ENCODE measurements at regions not wholly inside any gene's neighbourhood (a gene's known extent, or its start where the extent isn't known, plus 50 kb on each side); places are given as distances from the start of the nearest gene placed in this dataset.

DNA sequence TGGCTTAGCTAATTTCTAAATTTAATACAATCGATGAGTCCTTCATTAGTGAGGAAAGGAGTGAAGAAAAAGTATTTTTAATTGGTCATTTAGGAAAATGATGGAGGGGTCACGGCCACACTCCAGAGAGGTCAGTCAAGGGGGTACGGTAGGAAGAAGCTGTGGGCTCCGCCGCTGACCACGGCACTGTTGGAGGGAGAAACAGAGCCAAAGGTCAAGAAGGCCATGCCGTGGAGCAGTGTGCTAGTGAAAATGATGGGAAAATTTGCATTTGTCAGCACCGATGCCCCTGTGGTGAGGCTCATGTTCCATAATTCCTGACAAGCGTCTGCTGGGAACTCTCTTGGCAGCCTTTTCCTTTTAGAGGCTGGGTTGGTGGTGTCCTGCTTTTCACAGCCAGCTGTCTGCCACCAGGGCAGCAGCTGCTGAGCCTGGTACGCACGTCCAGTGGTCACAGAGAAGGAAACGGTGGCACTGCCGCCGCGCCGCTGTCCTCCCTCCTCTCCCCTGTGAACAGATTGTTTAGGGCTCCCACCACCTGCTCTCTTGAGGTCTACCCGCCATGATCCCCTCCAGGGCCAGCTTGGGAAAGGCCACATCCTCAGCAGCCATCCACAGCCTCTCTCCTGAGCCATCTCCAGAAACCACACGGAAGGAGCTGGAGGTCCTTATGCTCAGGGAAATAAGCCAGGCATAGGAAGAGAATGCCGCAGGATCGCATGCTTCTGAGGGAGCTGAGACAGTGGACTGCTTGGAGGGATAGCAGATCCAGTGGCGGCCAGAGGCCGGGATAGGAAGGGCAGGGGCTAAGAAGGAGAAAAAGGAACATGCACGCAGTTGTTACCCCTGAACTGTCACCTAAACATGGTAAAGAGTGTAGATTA lies 263.7 kb upstream of the PPP2R2D start:
- ATAC-seq: no peak

DNA sequence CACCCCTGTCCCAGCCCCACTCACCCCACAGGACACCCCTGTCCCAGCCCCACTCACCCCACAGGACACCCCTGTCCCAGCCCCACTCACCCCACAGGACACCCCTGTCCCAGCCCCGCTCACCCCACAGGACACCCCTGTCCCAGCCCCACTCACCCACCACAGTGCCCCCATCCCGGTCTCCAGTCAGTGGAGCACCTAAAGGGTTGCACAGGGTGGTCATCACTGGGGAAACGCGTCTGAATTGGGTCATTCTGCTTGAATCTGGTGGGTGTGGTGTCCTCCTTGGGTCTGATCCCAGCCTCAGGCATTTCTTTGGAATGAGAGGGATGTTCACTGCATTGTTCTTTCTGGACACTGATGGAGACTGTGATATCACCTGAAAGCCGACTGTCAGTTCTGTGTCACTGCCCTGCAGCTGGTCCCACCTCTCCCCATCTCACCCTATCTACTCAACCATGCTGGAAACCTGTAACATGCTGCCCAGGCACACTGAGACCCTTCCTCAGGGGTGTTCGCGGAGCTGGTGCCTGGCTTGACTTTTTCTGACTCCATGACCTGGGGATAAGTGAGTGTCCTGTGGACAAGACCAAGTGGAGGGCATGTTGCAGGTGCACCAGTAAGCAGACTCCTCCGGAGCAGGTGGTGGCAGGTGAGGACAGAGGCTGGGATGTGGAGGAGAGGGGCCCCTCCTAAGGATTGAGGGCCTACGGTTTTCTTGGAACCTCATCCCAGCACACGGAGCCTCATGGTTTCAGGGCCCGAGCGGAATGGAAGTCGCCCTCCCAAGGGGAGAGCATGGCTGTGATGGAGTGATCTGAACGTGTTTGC lies 262.5 kb upstream of the PPP2R2D start:
- ATAC-seq: no peak

DNA sequence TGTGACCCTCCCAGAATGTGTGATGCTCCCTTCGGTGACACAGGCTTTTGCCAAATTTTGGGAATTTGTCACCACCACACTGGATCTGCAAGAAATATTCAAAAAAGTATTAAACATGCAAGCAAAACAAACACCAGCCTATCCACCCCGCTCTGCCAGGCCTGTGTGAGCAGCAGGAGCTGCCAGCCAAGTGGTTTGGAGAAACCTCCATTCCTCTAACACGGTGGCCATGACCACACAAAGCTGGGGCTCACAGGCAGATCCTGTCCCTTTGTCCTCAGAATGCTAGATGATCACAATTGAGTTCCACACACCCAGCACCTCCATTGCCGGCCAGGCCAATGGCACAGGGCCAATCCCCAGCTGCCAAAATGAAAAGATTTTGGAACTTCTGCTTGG lies 261.9 kb upstream of the PPP2R2D start:
- ATAC-seq: no peak

DNA sequence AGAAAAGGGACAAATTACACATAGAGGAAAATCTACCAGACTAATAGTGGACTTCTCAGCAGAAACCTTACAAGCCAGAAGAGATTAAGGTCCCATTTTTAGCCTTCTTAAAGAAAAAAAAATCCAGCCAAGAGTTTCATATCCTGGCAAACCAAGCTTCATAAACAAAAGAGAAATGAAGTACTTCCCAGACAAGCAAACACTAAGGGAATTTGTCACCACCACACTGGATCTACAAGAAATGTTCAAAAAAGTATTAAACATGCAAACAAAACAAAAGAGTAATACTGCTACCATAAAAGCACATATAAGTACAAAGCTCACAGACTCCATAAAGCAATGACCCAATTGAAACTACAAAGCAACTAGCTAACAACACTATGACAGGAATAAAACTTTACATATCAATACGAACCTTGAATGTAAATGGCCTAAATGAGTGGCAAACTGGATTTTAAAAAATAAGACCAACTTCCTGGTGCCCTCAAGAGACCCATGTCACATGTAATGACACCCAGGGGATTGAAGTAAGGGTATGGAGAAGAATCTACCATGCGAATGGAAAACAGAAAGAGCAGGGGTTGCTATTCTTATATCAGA lies 260.7 kb upstream of the PPP2R2D start:
- no peak for ATAC-seq

DNA sequence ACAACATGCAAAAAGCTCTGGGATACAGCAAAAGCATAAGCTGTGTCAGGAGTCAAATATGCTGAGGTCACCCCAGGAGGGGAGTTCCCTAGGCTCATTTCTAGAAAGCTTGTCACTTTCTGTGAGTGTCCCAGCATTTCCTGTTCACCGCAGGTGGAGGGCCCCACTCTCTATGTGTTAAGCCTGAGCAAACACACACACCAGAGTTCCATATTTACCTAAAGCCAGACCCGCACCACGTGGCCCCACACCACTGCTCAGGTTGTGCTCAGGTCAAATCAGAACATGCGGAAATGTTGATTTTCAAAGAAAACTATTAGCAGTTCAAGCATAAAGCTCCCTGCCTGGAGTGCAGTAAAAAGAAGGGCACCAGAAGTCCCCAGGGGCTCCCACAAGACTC lies 259.6 kb upstream of the PPP2R2D start:
- peak in 1 of 2 donors; percentile 27 for ATAC-seq

DNA sequence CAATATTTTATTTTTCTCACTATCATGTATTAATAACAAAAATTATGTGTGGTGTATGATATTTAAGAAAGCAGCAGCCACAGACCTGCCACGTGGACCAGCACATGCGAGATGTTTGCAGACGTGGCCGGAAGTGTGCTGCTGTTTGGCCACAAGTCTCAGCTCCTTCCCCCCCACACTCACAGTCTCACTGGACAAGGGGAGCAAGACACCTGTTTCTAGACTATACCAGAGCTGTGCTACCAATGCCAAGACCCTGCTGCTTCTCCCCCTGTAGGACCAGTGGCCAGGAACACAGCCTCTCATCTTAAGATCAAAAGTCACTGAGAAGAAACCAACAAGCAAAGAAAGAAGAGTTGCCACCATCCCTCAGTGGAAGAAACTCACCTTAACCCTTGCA lies 258.9 kb upstream of the PPP2R2D start:
- no peak for ATAC-seq

DNA sequence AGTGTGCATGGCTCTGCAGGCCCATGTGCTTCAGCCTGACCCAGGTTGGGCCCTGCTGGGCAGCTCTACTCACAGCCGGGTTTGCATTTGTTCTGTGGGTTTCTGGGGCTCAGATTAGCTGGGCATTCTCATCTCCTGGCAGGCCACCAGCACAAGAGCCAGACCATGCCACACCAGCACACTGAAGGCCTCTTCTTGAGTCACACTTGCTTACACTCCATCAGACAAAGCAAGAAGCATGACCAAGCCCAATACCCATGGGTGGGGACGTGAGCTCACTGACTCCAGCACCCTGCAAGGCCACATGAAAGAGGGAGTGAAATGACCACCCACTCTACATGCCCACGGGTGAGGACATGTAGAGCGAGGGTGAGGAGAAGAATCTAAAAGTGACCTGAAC lies 257.8 kb upstream of the PPP2R2D start:
- no peak for ATAC-seq

DNA sequence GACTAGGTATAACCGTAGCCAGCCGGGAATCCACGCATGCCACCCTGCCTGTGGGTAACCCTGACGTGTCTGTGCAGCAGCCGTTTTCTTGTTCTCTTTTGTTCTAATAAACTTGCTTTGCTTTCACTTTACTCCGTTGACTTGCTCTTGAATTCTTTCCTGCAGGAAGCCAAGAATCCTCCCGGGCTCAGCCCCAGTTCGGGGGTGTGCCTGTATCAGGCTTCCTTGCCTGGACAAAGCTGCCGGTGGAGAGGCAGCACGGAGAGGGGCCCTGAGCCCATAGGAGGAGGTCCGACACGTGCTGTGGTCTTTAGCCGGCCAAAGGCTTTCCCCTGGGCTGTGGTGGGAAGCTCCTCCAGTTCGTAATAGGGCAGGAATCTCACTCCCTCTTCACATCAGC lies 256.5 kb upstream of the PPP2R2D start:
- no peak for ATAC-seq

DNA sequence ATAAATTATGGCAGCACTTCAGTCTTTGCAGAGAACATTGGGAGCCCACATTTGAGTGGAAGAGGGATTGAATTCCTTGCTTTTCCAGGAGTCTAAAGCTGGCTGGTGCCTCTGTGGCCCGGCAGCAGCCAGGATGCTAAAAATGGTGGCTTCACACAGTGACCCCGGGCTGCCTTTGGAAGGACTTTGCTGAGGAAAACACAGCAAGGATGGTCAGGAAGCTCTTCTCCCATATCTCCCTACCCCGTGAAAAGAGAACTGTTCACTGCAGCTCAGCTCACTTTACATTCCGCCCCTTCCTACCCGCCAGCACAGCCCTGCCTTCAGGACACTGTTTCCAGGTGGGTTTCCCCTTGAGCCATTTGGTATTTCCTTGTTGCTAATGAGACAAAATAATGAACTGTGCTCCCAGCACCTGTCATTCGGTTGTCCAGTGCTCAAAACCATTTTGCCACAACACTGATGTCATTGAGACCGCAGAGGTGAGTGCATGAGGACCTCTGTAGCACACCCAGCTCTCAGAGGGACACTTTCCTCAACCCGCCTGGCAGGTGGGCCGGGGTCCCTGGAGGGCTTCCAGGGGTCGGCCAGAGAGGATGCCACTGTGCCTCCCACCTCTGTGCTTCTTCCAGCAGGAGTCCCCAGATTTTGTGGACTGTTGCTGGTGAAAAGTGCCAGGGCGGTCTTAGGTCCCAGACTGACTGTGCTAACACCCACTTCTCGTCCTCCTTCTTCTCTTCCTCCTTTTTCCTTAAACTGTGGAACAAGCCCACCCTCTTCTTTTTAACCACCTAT lies 255.7 kb upstream of the PPP2R2D start:
- ATAC-seq: no peak

DNA sequence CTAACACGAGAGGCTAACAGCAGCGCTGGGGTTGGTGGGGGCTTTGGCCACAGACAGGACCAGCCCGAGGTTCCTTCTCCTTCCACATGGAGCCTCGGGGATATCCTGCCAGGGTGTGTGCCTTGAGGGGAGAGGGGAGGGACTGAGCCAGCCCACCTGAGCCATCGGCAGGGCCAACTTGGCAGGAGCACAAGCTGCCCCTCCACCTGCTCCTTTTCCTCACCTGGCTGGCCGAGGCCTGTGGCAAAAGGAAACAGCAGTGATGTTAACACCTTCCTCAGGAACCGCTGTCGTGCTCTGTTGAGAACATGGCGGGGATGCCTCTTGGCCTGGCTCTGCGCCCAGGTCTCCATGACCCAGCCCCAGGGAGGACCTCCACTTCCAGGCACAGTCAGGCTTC lies 255.1 kb upstream of the PPP2R2D start:
- no peak for ATAC-seq

DNA sequence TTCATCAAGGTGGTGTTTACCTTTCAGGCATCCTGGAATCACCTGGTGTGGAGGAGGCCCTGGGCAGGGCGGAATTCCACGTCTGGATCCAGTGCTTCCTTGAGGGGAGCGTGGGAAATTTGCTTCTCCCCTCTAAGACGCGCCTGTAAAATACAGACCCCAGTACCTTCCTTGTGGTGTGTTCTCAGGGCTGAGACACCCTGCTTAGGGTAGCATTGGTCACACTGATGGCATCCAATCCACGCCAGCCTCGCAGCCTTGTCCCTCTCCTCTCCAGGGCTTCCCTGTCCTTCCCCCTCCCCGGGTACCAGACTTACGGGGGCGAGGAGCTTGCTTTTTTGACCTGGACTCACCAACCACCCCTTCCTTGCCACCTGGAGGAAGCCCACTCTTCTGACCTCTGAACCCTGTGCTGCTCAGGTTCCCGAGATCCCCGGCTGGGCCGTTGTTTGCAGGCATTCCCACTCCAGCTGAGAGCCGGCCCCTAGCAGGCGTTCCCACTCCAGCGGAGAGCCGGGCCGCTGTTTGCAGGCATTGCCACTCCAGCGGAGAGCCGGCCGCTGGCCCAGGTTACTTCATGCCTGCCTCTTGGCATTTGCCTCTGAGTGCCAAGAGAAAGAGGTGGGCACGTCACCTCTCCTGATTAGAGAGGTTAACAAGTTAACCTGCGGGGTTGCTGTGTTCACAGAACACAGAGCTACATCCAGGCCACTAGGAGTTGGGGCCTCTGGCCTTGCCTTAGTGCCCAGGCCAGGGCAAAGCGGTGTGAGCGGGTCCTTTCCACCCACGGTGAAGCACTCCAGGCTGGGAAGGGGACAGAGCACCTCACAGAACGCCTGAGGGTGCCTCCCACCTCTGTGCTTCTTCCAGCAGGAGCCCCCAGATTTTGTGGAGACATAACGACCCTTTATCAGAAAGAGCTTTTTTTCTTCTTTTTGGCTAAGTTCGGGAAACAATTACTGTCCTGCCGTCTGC lies 254.0 kb upstream of the PPP2R2D start:
- ATAC-seq: no peak

DNA sequence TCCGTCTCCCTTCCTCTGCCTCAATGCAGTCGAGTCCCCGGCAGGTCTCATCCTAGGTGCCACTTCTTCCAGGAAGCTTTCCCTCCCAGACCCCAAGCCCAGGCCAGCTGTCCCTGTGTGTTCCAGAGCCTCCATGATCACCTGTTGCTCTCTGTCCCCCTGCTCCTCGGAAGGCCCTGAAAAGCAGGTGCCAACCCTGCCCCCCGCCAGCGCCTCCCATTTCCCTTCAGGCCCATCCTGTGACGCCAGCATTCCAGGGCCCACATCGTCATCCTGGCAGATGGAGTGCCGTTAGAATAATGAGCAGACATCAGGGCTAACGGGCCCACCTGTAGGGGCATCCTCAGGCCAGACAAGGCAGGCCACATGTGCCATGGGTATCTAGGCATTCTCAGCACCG lies 253.0 kb upstream of the PPP2R2D start:
- ATAC-seq: no peak

DNA sequence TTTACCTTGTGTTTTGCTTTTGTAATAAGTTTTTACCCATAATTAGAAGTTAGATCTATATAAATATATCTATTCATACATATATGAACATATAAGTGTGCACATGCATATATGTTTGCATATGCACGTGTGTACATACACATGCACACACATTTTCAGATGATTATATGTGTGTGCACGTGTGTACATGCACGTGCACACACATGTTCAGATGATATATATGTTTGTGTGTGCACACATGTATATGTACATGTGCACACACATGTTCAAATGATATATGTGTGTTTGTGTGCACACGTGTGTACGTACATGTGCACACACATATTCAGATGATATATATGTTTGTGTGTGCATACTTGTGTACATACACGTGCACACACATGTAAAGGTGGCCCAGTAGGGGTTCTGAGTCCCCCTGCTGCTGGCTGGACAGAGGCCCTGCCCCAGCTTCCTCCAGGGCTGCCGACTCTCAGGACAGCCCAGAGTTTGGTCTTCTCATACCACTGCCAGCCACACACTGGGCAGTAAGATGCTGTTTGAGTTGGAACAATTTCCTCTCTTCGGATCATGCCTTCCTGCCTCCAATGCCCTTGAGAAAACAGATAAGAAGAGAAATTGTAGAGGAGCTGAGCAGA lies 252.3 kb upstream of the PPP2R2D start:
- no peak for ATAC-seq

DNA sequence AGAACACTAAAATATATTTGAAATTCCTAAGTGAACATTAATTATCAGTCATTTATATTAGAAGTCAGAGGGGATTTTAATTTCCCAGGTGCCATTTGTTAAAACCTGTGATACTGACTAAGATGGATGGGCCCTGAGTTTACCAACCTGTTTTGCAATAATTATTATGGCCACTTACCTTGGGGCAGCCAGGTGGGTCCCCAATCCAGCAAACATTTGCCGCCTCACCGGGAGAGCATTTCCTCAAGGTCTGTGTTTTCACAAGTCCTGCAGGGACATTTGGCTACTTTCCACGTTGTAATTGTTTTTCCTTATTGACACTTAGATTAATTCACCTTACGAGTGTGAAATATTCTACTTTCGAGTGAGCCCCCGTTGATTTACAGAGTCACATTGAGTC lies 251.2 kb upstream of the PPP2R2D start:
- ATAC-seq: no peak

DNA sequence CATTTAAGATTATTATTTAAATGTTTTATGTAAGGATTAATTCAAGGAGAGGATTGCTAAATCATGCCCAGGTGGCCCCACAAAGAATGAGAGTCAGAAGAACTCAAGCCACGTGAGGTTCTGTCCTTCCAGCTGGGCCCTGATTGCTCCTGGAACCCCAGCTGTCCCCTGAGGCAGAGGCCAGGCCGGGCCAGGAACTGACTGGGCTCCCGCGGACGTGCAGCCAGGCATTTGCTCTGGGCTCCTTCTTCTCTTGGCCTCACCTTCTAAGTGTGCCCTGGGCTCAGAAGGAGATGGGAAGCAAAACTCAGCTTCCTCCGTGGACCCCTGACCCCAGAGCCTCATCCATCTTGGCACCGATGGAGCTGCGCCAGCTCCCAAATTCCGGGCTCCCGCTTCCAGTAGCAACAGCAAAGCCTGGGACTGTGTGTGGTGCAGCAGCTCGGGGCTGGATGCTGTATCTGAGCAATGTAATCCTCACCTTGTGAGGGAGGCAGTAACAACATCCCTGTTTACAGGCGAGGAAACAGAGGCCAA lies 250.6 kb upstream of the PPP2R2D start:
- ATAC-seq: no peak

DNA sequence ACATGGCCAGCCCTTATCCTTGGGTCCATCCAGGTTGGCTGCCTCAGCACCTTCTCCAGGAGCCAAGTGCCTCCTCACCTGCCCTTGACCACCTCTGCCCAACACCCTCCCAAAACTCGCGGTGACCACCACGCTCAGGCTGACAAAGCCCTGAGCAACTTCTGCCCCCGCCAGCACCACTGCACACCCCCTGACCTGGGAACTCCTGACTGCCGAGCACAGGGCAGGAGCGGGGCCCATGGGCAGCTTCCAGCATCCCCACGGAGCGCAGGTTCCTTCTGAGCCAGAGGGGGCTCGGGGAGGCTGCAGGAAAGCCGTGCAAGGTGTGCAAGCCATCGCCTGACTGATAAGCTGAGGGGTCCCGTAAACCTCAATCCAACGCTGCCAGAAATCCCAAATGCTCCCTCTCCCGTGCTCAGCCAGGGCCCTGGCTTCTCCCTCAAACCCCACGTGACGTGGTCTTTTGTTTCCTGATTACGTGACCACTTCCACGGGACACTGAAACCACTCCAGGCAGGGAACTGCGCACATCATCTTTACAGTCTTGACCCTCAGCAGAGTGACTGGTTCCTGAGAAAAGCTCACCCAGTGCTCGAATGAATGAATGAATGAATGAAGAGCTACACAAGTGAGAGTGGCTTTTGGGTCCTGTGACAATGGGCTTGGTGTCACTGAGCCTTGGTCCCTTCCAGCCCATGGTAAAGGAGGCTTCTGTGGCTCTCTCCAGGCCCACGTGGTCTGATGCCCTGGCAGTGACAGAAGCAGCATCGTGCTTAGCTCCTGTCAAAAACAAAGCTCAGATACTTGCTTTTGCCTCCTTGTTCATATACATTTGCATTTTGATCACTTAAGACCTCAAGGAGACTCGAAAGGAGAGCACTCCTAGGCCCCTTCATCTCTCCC lies 249.8 kb upstream of the PPP2R2D start:
- no peak for ATAC-seq

DNA sequence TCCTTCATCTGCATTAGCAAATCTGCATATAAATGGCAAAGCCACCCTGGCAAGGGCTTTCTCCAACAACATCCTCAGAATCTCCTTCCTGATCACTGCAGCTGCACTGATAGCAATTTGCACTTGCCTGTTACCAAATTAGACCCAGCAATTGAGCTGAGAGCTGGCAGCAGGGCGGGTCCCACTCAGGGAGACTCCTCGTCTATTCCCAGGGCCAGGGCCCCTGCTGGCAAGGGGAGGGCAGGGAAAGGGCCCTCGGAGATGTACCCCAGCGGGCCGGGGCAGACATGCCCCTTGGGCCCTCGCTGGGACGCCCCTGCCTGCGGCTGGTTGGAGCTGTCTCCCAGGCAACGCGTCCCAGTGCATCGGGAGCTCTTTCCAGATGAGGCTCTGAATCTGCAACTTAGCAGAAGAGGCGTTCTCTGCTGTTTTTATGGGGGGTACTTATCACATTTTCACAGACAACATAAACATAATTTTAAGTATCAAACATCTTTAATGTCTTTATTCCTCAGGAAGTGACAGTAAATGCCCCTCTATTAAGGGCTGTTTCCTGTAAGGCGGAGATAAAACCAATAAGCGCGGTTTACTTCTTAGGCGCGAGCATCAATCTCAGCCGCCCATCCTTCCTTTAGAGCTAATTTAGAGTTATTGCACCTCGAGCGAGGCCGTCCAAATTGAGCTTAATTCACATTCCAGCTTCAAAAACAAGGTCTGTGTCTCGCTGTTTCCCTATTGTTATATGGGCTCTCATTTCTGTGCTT lies 249.0 kb upstream of the PPP2R2D start:
- ATAC-seq: no peak

DNA sequence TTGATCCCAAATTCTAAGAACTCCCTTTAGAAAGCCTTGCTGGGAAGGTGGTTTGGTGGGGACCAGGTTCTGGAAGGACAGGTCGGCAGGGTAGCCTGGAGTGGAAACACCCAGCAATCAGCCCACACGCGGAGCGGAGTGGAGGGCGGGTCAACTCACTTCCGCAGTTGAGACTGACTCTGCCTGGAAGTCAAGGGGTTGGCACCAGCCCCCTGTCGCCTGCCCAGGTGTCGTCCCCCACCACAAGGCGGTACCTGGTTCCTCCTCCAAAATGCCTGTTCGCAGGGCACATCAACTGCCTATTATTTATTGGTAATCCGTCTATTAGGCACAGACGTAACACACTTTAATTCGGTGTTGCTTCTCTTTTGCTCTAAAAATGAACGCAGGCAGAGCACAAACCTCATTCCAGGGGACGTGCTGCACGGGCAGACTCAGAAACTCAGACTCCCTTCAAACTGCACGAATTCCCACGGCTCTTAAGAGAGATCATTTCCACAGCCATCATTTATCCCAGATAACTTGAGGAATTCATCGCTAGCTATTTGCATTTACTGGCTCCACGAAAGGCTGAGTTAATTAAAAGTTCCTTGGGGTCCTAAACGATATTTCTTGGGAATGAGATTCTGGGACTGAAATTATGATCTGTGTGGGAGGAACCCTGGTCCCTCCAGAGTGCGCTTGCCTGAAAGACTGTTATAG lies 248.2 kb upstream of the PPP2R2D start:
- no peak for ATAC-seq

All from activated CD4-positive, CD25-positive, alpha-beta regulatory T cell treated with anti-CD3 and anti-CD28 coated beads, Interleukin-2, amount 50 U/mL, for 24 hours (primary cell).